ENCODE measurements at regions not wholly inside any gene's neighbourhood (a gene's known extent, or its start where the extent isn't known, plus 50 kb on each side); places are given as distances from the start of the nearest gene placed in this dataset.

DNA sequence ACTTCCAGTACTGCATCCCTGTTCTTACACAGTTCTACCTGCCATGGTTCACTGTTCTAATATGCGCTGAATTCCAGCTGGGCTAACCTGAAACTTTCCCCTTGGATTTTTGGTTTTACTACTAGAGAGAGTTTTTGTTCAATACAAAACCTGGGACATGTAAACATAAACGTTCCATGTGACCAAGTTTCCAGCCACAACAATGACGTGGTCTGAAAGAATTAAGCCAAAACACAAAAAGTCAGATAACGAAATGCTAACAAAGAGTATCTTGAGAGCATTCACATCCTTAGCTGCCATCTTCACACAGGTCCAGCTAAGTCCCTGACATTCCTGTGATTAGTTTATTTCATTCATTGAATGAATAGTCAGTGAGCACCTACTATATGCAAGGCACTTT lies 467.0 kb upstream of the PKDCC start:
- DNase-seq (ENCODE audit: low read depth in 2 of 2), result no peak

DNA sequence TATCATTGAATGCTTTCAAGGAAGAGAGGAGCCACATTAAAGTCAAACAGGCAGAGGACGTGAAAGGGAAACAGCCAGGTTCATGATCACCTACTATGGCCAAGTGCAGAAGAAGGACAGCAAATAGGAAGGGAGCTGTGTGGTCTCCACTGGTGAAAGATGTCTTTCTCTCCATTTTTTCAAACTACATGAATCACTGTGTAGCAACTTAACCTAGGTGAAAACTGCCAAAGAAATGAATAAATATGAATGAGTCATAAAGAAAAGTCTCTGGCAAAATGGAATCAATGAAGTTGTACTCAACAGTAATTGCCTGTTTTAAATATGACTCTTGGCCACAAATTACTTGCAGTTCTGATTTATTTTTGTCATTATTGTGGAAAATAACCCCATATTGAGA lies 452.6 kb upstream of the PKDCC start:
- DNase-seq (ENCODE audit: low read depth in 2 of 2), result no peak

DNA sequence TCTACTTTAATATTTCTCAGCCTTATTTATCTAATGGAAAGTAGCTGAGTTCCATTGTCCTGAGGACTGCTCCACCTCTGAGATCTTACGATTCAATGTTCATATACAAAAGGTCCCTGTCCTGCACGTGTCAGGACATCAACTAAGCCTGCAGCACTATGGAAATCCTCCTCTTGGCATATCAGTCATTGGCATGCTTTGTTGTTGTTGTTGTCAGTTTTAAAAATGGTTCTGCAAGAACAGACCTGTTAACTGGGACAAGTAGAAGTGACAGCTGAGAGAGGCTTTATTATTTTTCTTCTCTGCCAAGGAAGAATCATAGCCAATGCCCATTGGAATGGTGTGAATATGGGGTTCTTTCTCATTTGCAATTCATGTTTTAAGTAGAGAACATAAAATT lies 450.1 kb upstream of the PKDCC start:
- no peak for DNase-seq (ENCODE audit: low read depth in 2 of 2)

DNA sequence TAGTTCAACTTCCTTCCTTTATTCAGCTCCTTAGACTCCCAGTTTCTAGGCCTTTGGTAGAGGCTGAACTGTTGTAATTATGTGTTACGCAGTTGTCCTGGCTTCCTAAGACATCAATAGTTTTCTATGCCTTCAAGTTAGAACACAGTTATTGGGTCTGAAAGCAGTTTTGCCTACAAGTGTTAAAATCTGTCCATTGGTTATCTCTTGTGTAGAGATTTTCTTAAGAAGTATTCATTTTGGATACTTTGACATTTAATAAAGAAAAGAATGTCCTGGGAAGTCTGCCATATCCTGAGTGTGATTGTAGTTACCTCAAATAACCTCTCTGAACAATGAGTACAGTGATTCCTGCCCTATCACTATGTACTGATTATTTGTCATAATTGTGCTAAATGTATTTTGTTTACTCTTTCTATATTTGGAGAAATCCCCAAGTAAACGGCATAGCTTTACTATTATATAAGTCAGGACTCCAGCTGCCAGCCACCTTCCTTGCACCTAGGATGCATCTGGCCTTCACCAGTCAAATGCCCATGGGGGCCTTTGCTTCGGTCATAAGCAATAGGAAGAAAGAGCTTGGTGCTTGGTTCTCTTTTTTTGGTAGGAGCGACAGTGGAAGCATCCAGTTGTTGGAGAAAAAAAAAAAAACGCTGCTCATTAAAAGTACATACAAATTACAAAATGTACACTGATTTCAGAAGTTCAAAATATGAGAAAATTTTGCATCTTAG lies 449.5 kb upstream of the PKDCC start:
- DNase-seq (ENCODE audit: low read depth in 2 of 2), result no peak

DNA sequence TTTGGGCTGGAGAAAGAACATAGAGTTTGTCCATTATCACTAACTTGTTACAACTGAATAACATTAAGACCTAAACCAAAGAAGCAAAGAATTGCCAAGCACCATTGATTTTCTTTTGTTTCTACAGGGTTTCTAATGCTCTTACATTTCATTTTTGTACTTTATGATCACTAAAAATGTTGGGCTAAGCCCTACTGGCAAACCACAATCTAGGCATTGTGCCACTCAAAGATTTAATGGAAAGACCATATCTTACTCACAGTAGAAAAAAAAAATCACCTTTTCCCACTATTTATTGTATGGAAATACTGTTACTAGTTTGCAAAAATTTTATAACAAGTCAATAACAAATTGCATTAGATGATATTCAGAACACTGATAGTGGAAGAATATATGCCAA lies 447.4 kb upstream of the PKDCC start:
- no peak for DNase-seq (ENCODE audit: low read depth in 2 of 2)

DNA sequence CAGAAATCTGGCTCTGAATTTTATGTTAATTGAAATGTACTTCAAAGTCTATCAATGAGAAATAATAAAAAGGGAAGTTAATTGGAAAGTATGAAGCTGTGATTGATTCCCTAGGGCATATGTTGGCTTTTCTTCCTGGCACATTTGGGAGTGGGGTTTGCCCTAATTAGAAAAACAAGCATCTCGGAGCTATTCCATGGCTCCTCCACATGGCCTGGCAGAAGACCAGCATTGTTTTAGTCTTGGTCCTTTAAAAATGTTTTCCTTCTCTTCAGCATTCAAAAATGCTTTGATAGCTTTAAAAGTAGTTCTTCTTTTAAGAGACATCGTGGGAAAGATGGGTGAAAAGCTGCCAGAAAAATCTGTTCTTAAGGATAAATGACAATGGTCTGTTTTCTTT lies 445.5 kb upstream of the PKDCC start:
- no peak for DNase-seq (ENCODE audit: low read depth in 2 of 2)

DNA sequence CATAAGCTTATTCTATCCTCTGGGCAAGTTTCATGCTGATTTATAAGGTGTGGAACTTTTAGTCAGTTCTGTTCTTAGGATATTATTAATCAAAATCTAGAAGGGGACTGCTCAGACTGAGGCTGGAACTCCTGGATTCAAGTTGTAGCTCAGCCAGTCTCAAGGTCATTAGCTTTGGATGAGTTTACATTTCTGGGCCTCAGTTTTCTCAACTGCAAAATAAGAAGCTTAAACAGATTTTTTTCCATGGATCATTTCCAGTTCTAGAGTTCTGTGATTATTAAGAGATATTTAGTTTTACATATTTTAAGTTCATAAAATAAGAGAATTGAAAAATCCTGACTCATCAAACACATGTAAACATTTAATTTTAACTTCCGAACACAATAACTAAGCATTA lies 442.5 kb upstream of the PKDCC start:
- DNase-seq (ENCODE audit: low read depth in 2 of 2), result no peak

DNA sequence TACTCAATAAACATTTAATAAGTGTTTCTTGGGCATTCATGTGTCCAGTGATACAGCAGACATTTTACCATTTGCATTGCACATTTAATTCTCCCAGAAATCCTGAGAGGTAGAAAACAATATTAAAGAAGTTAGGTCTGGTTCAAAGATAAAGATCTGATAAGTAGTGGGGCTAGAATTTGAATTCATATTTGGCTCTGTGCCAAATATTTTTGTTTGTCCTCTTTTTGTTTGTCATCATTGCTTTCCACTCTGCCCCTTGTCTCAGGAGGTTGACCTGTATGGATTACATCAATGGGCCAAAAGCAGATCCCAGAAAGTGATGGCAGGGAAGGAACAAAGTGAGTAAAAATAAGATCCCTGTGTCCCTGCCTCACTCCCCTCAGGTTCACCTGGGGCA lies 441.9 kb upstream of the PKDCC start:
- DNase-seq (ENCODE audit: low read depth in 2 of 2), result no peak

DNA sequence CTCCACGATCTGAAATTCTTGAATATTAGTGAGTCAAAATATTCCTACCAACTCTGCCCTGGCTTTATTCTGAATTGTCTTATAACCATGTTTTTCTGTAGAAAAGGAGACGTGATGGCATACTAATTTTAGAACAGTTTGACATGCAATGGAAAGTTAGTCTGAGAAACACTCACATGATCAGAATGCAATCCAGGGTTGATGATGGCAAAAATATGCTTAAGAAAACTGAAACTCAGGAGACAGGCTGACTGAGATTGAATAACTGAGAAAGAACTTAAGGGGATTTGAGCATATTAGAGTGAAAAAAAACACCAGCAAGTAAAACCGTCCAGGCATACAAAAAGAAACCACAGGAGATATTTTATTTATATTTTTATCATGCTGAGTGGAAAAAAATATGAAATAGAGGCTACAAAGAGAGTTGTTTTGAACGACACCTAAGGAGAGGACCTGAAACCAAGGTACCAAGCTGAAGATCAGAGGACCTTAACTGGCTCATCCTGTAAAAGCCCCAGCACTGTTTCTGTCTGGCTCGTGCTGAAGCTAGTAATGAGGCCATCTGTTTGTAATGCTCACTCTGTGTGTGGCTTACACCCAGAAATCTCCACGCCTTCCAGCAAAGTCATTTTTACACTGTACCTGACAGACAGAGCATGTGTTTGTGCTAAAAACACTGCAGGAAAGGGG lies 437.2 kb upstream of the PKDCC start:
- DNase-seq (ENCODE audit: low read depth in 2 of 2), result no peak

DNA sequence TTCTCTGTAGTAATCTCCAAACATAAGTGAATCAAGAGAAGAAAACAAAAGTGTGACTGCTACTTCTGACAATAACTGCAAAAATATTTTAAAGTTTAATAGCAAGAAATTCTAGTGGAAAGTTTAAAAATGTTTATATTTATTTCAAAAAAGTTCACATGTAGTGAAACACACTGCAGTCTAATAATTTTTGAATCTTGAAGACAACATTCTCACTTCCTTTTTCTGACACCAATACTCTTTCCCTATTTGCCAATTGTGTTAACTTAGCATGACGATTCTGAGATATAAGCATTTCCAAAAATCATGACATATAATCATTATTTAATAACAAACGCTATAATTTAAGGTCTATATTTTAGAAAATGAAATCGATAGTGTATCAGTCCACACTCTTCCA lies 429.1 kb upstream of the PKDCC start:
- DNase-seq (ENCODE audit: low read depth in 2 of 2), result no peak

DNA sequence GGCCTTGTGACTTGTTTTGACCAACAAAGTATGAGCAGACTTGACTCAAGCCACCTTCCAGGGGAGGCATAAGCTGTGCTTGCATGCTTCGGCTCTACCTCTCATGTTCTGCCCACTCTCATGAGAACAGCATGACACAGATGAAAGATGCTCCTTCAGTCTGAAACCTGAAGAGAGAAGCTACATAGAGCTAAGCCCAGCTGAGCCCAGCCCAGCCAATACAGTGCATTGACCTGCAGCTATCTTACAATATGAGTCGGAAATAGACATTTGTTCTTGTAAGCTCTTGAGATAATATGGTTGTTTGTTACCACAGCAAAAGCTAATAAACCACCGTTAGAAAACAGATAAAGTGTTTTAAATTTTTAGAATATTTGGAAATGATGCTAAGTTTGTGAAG lies 426.7 kb upstream of the PKDCC start:
- no peak for DNase-seq (ENCODE audit: low read depth in 2 of 2)

DNA sequence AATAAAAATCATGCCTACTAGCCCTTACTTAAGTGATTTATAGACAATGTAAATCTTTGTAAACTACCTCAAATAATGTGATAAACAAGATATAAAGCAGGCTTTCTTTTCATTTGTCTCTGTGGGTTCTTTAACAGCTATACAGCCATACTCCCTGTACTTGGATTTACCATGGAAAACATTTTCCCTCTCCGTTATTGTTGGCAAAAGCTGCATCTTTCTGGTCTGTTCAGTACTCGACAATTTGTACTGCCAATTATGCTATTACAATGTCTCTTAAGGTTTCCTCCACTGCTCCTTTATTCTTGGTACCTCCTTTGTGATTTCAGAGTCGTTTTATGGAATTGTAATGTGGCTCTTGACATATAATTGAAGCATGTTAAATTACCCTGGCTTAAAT lies 426.3 kb upstream of the PKDCC start:
- DNase-seq (ENCODE audit: low read depth in 2 of 2), result no peak

DNA sequence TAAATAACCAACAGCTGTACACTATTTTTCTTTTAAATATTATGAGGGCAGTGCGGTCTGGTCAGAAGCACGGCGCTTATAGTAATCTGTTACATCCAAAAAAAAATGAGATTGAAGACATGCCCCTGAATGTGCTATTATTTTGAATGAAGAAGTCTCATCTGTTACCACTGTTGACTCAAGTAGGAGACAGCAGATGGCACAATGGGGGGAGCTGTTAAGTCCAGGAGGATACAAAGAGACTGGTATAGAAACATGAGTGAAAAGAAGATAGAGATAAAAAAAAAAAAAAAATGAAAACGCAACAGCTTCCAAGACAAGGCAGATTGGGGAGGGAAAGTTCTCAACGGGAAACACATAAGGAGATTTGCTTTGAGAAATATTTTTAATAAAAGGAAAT lies 425.5 kb upstream of the PKDCC start:
- no peak for DNase-seq (ENCODE audit: low read depth in 2 of 2)

DNA sequence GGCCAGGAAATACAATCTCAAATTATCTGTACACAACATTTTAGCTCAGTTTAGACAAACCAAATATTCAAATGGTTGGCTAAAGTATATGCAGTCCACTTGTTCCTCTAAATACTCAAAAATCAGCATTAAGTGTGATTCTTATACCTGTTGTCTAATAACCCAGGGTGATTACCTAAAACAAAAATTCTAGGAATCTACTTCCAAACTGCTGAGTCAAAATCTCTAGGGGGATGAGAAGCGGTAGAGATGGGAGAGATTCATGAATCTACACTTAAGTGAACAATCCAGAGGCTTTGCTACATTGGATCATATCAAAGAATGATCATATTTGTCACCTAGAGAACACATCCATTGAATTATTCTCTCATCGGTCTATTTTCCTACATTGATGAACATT lies 420.9 kb upstream of the PKDCC start:
- no peak for DNase-seq (ENCODE audit: low read depth in 2 of 2)

DNA sequence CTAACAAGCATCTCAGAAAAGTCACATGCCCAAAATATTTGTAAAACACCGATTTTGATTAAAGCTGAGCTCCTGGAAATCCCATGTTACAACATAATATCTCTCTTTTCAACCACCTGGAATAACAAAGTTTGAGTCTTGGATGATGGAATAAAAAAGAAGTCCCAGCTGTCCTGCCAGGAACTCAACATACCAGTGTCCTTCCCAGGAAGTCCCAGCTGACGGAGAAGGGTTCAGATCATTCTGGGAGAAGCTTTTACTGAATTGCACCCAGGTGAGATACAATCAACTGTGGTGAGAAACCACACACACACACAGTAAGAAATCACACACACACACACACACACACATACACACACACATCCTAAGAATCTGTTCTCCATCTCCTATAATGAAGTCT lies 413.1 kb upstream of the PKDCC start:
- no peak for DNase-seq (ENCODE audit: low read depth in 2 of 2)

DNA sequence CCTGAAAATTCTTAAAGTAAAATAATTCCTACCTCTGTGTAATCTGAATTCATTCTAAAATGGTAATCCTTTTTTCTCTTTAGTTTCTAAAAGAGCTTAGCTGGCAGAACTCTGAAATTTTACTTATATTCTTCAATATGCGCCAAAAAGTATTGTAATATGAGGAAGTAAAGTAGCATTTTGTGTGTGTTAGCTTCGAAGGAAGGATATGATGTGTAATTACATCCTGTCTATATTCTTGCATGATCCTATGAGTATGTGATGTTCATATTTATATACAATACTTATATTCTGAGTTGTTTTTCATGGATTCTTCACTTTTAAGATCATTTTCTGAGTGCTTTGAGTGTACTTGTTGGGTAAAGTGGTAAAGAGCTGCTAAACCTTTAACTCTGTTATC lies 402.9 kb upstream of the PKDCC start:
- DNase-seq (ENCODE audit: low read depth in 2 of 2), result no peak

DNA sequence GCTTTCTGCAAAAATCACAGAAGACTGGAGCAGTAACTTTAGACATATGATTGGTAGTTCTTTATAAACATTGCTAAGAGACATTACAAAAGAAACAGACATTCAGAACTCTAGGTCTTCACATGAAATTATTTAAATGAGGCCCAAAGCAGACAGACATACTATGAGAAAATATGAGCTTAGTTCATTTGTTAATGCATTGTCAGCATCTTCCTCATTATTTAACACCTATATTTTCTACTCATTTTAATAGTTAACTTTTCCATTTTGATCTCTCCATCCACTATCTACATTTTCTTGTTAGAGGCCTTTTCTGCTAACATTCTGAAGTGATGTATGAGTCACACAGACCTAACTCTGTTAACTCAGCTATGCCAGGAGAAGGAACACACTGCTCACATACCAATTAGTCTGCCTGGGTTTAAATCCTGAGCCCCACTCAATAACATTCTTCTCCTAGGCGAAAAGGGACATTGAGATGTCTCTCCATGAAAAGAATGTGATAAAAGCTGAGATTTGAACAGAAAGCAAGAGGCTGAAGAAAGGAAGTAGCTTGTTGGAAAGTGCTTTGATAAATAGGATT lies 400.3 kb upstream of the PKDCC start:
- DNase-seq (ENCODE audit: low read depth in 2 of 2), result no peak

DNA sequence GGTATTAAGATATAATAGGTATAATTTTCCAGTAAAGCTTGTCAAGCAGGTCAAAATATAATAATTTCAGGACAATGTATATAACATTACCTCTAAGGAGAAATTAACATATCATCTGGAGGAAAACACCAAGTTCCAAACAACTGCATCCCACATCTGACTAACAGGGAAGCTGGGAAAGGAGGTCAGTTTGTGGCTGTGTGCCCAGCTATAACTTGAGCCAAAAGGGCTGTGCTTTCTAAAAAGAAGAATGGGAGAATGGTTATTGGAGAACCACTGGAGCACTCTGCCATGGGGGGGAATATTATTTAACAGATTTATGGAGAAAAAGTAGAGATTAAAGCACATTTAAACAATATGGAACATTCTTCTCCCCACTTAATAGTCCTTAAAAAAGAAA lies 390.6 kb upstream of the PKDCC start:
- DNase-seq (ENCODE audit: low read depth in 2 of 2), result no peak

DNA sequence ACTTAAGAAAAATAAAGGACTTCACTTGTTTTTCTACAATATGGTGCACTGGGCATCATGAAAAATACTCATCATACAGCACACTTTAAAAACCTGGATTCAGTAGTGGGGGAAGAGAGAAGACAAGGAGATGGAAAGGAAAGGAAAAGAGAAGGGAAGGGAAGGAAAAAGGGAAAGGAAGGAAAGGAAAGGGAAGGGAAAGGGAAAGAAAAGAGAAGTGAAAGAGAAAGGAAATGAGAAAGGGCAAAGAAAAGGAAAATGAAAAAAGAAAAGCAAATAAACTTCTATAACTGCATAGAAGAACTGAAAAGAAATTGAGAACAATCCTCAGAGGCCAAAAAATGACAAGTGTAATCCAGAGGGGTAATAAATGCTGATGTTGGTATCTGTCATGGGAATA lies 388.1 kb upstream of the PKDCC start:
- no peak for DNase-seq (ENCODE audit: low read depth in 2 of 2)

DNA sequence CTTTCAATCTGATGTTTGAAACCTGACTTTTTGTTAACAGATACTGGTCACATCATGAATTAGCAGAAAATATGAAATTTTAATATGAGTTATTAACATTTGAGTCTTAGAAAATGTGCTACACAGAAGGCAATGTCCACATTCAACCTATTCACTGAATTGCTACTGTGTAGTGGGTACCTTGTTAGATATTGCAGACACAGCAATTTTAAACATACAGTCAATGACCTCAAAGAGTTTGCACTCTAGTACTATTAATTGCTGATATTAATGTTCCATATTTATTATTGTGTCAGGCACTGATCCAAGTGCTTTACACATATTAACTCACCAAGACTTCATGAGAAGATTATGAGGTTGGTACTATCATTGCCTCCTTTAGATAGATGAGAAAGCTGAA lies 385.4 kb upstream of the PKDCC start:
- no peak for DNase-seq (ENCODE audit: low read depth in 2 of 2)

DNA sequence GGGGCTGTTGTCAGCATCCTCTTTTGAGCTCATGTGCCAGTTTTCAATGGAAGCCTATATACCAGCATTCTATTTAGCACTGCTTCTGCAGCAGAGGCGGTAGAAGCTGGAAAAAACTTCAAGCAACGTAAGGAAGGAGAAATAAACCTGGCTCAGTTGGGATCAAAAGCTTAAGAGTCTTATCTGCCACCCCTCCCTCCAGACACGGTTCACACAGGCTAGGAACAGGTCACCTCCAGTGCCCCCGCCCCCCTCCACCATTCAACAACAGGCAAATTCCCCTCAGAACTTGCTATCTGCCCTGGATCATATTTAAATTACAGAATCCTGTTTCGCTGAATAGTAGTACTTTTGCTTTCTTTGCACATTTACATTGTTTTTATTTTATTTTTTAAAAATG lies 384.8 kb upstream of the PKDCC start:
- DNase-seq (ENCODE audit: low read depth in 2 of 2), result no peak

DNA sequence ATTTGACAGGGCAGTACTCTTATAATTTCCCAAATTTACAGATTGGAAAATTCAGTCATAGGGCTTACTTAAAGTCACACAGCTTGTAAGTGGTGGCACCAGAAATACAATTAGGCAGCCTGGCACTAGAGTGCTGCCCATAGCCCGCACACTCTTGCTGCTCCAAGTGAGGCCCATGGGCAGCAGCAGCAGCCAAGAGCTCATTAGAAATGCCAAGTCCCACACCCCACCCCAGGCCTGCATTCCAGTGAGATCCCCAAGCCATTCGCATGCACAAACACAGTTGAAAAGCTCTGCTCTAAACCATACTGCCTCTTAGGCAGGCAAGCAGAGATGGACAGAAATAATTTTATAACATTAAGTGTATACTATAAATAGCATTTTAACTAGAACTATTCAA lies 379.3 kb upstream of the PKDCC start:
- DNase-seq (ENCODE audit: low read depth in 2 of 2), result no peak

DNA sequence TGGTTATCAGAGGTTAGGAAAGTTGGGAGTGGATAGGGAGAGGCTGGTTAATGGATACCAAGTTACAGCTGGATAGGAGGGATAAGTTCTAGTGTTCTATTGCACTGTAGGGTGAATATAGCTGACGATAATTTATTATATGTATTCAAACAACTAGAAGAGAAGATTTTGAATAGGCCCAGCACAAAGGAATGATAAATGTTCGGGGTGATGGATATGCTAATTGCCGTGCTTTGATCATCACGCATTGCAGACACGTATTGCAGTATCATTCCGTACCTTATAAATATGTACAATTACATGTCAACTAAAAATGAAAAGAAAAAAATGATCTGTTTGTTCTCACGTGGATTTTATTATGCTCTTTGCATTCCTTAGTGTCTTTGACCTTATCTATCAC lies 369.2 kb upstream of the PKDCC start:
- DNase-seq (ENCODE audit: low read depth in 2 of 2), result no peak

DNA sequence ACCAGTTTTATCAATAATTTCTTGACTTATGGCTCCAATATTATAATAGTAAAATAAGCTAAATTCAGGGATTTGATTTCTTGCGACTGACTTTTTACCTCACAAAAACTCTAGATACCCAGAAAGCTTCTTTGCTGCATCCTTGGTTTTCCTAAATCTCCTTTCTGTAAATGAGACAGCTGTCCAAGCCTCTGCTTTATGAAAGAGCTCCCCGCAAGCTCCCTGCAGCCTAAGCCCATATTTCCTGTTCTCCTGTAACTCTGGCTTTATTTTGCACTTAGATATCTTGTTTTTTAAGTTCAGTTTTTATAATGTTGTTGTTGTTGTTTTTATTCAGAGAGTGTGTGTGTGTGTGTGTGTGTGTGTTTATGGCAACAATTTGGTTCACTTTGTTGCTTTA lies 361.7 kb upstream of the PKDCC start:
- no peak for DNase-seq (ENCODE audit: low read depth in 2 of 2)
